GM21447 (cell line): ENCODE measurements at regions not wholly inside any gene's neighbourhood (a gene's known extent, or its start where the extent isn't known, plus 50 kb on each side); places are given as distances from the start of the nearest gene placed in this dataset.

Experiments
- ATAC-seq: cut with Tn5 transposase; IDR thresholded peaks from one replicate; pipeline ENCODE4 v1.9.1; 2021; ENCODE audit not compliant: unreplicated experiment

DNA sequence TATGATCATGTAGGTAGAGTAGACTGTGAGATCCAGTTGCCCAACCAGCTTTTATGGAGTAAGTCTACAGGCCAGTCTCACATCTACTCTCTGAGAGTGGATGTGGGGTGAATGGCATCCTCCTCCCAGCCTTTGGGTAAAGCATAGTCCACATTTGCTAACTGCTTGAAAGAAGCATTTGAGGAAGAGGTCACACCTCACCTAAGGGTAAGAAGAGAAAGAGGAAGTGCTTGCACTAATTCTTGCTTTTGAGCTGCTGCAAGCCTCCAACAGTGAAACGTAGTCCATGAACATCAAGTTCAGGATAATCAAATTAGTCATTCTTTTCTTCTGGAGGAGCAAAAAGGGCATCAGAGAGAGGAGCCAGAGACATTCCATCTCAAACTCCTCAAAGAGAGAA, 93.9 kb upstream of the AGR3 start:
- ATAC-seq, result no peak

GRCh38 chr7:16978358-16979244, 96.8 kb upstream of the AGR3 start:
- no peak for ATAC-seq

DNA sequence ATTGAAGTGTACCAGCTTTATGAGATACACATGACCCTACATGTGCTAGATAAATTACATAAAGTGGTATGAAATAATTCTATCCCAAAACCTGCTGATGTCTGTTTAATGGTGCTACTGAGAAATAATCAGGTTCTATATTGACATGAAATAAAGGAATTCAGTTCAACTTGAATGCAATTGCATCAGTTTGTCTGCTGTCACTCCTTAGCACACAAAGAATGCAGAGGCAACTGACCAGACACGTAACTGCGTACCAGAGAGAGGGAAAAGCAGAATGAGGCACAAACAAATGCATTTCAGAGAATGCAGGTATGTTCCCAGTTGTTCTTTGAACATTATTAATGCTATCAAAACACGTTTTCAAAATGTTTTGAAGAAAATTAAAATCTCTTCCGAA, 98.8 kb upstream of the AGR3 start:
- no peak for ATAC-seq

DNA sequence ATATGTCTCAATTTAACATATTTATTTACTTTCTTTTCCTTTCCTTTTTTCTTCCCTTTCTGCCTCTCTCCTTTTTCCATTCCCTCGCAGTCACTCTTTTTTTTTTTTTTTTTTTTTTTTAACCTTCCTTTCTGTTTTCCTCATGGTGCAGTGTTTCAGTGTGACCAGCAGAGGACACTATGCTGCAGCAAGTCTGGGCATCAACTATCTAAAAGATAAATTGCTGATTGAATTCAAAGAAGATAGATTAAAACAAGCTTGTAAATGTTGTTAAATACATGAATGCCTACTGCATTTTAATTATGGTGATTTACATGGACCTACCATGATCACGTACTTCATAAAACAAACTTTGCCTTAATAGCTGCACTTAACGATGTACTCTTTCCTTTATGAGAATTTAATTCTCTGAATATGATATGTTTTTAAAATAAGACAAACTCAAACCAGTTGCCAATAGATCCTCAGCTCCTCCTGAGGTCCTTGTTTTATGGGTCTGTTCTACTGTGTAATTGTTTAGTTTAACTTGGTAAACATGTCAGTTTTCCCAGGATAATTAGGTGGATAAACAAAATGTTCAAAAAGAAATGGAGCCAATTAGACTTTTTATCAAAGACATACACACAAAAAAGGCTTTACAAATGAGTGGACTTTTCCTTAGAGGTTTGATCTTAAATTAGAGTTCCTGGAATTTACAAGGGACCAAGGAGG, 101.0 kb upstream of the AGR3 start:
- peak; percentile 62 for ATAC-seq

DNA sequence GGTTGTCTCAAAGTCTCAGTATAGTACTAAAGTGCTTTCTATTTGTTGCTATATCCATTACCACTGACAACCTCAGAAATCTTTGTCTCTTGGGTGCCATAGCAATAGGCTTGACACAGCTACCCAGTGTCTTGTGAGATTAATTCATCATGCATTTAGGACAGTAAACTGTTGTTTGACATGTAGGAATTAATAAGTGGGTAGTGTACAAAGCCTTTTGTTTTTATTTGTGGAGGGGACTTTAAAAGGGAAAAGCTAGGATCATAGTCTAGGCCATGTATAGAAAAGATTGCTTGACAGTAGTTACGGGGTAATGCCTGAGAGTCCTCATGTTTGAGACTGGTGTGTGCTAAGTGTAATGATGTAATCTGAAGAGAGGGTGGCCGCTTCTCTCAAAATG, 102.6 kb upstream of the AGR3 start:
- ATAC-seq, result no peak

DNA sequence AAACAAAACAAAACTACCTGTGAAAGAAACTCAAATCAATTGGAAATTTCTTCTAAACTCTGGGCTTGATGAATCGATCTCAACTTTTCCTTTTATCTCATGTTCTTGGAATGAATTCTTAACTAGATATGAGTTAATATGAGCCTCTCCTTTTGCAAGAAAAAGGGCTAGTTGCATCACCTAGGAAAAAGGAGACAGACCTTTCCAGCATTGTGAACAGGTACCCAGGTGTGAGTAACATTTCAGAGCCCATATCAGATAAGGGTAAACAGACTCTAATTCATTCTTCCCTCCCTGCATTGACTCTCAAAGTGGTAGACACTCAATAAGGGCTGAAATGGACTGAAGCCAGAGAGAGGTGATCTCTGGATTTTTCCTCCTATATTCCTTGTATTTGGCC, 103.8 kb upstream of the AGR3 start:
- ATAC-seq, result no peak

DNA sequence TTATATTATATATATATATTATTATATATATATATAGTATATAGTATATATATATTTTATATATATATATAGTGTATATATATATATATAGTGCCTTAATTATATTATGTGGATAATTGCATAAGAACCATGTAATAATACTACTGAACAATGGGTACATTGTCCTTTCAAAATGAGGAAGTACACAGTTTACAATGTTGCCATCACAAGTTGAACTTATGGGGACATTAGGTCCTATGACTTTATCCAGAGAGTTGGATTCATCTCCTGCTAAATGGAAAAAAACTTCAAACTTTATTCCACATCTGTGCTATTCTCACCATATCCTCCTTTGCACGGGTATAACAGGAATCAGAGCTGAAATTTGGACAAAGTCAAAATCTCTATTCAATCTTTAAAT, 105.0 kb upstream of the AGR3 start:
- ATAC-seq, result no peak

DNA sequence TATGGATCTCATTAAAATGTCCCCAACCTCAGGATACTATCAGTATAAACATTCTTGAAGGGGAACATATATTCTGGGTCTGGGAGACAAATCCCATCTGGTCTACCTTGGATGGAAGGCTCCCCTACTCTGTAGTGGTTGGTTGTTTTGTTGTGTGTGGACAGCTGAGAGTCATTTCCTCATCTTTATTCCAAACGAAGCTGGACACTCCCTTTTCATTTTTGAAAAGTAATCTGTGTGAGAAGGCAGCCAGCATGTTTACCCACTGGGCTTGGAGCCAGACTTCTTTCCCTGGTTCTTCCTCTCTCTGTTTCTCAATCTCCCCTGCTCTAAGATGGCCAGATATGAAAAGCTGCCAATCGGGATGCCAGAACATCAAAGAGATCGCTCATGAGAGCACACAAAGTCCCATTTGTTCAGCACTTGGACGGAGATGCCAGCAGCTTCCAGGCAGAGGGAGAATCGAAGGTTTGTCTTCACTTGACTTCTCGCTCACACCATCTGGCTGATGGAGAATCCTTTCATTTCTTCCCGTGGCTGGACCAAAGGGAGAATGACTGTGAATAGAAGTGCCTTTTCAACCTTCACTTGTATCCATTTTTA, 108.1 kb upstream of the AGR3 start:
- ATAC-seq, result no peak

GRCh38 chr7:16991551-16991950, 109.8 kb upstream of the AGR3 start:
- ATAC-seq, result no peak

DNA sequence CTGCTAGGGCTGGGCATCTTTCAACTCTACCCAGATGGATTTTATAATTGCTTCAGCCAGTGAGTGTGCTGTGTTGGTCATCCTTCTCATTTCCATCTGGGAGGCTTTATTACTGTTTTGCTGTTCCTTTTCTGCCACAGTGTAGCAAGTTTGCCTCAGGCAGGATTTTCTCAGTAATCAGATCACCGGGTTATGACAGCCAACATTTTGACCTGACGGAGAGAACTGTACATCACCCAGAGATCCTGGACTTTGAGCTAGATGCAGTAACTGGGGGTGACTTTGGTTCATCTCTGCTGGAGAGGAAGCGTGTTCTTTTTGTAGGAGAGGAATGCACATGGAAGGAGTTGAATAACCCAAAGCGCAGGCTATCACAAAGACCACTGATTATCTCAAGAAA, 111.8 kb upstream of the AGR3 start:
- ATAC-seq, result no peak

DNA sequence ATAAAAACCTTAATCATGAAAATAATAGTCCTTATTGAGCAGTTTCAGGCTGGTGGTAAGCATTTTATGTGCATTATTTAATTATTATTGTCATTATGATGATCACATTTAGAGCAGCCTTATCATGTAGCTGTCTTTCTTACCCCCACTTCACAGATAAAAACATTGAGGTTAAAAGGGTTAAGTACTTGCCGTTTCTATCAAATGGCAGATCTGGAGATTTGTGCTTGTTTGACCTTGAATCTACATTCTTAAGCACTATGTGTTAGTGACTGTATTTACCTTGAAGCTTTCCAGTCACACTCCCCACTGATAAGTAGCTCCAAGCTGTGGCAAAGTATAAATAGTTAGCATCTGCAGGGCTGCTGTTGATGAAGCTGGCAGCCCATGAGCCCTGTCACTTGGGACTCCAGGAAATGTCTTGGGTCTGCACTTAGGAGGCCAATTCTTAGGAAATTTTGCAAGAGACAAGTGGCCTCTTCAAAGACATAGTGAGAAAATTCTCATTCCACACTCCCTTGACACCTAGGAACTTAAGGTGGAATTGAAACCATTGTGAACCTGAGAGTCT, 116.8 kb upstream of the AGR3 start:
- no peak for ATAC-seq

DNA sequence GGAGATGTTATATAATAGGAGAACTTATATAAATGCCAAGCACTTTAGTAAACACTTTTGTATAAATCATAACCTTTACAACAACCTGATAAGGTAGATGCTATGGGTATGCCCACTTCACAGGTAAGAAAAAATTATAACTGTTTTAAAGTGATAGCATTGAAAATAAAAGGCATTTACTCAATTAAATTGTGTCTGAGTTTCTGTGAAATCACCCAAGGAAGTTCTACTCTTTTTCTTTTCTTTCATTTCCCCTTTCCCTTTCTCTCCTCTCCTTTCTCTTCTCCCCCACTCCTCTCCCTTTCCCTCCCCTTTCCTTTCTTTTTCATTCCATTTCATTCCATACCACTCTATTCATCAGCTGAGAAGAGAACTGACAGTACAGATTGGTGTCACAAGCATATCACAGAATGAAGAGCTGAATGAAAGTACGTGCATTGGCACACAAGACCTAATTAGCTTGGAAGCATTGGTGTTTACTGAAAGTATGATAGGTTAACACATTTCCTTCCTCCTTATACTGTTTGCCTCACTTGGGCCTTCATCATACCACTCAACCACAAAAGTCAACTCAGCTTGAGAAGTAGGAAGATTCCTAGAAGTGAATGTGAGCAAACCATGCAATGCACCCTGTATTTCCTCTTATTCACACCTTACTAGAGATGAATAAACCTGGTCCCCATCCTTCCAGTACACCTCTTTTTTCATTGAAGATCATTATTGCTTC, 117.9 kb upstream of the AGR3 start:
- ATAC-seq, result no peak

DNA sequence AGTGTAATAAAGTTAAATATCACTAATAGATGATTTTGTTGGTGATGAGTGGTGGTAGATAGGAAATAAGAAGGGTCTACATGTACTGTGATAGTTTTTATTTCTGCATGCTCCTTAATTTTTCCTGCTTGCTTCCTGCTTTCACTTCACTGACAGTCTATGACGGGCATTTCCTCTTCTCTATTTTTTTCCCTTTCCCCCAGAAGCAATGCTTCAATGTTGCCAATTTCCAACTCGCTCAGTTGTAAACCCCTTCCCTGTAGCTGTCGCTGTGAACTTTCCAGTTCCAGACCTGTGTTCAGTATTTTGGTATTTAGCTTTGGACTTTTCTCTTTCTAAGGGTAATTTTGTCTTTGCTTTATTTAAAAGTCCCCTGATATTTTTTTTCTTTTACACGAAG, 123.5 kb upstream of the AGR3 start:
- no peak for ATAC-seq

GRCh38 chr7:17007841-17008240, 126.1 kb upstream of the AGR3 start:
- no peak for ATAC-seq

- ATAC-seq, result no peak
These were observed 127.4 kb upstream of the AGR3 start for GRCh38 chr7:17009007-17009719.

DNA sequence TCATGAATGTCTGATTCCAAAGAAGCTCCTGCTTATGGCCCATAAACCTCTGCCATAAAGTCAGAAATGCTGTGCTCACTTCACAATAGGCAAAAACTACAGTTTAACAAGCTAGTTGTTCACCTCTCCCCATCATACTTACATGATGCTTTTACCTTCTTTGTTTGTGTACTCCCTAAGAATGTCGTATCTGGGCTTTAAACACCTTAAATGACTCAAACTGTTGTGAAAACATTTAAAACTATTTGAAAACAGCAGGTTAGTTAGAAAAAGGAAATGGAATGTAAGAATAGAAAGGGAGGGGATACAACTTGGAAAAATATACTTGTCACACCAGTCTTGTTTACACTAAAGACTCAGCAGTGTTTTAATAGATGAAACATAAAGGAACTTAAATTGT, 128.2 kb upstream of the AGR3 start:
- ATAC-seq, result no peak

- ATAC-seq, result no peak
These were observed 129.0 kb upstream of the AGR3 start for GRCh38 chr7:17010637-17011300.

GRCh38 chr7:17013204-17013603, 131.4 kb upstream of the AGR3 start:
- no peak for ATAC-seq

- no peak for ATAC-seq
These were observed 132.9 kb upstream of the AGR3 start for GRCh38 chr7:17014686-17015085.

DNA sequence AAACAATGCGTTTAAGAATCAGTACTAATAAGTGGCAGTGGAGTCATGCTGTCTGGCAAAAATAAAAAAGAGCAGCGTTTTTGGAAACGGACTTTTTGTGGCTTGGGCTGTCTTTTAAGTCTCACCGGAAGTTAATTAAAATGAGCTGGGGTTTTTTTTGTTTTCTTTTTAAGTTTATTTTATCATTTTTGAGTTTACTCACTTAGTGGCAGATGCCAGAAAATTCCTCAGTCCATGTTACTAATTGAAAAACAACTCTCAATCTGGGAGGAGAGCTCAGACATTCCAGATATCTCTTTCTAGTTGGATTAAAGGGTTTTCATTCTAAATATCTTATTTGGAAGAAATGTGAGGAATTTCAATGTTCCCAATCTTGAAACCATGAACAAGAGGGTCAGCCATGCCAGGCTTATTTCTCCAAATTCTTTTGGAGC, 133.8 kb upstream of the AGR3 start:
- no peak for ATAC-seq
